IPS-15b (cell line): ENCODE measurements at regions not wholly inside any gene's neighbourhood (a gene's known extent, or its start where the extent isn't known, plus 50 kb on each side); places are given as distances from the start of the nearest gene placed in this dataset.

ENCODE experiments used
- H3K27me3 ChIP-seq: one replicate; pipeline ENCODE4 v1.6.1; 2013; ENCODE audit warnings: low read length; ENCODE audit not compliant: control insufficient read depth, insufficient read depth
- H3K36me3 ChIP-seq: one replicate; pipeline ENCODE4 v1.6.1; 2013; ENCODE audit warnings: low read length; ENCODE audit not compliant: control insufficient read depth, insufficient read depth
- H3K4me1 ChIP-seq: one replicate; pipeline ENCODE4 v1.6.1; 2013; ENCODE audit warnings: mild to moderate bottlenecking, low read length; ENCODE audit not compliant: control insufficient read depth, insufficient read depth
- H3K4me3 ChIP-seq: one replicate; pipeline ENCODE4 v1.5.1; 2013; ENCODE audit warnings: low read depth, low read length
- H3K9ac ChIP-seq: one replicate; pipeline ENCODE4 v1.6.1; 2013; ENCODE audit warnings: low read depth, mild to moderate bottlenecking, low read length
- H3K9me3 ChIP-seq: one replicate; pipeline ENCODE4 v1.6.1; 2013; ENCODE audit warnings: mild to moderate bottlenecking, low read length; ENCODE audit not compliant: control insufficient read depth, insufficient read depth

- H3K9me3 ChIP-seq = no peaks in the 10 kb centered on the region
- H3K9ac ChIP-seq = no peak overlapping the region
- H3K27me3 ChIP-seq = no peaks in the 10 kb centered on the region
- H3K4me3 ChIP-seq = no peak overlapping the region
- no peaks in the 10 kb centered on the region for H3K4me1 ChIP-seq
- no peaks in the 10 kb centered on the region for H3K36me3 ChIP-seq
Measured at GRCh38 chr2:6518361-6518760, 347.3 kb downstream of the CMPK2 start.

- Histone ChIP-seq H3K9me3 (no peaks in the 10 kb centered on the region), H3K4me3 (no peak overlapping the region), H3K9ac (no peak overlapping the region), H3K36me3 (no peaks in the 10 kb centered on the region), H3K4me1 (peaks cover 3% of the 10 kb centered on the region), H3K27me3 (no peaks in the 10 kb centered on the region)
Measured at GRCh38 chr2:6523476-6523875, 342.2 kb downstream of the CMPK2 start.

- Histone ChIP-seq H3K9me3 (no peaks in the 10 kb centered on the region), H3K27me3 (no peaks in the 10 kb centered on the region), H3K36me3 (no peaks in the 10 kb centered on the region), H3K4me1 (peaks cover 3% of the 10 kb centered on the region), H3K9ac (no peak overlapping the region), H3K4me3 (no peak overlapping the region)
Measured at GRCh38 chr2:6524691-6525474, 340.8 kb downstream of the CMPK2 start.

GRCh38 chr2:6525475-6525964 is 340.2 kb downstream of the CMPK2 start:
- Histone ChIP-seq H3K36me3 (no peaks in the 10 kb centered on the region), H3K9me3 (no peaks in the 10 kb centered on the region), H3K27me3 (no peaks in the 10 kb centered on the region), H3K9ac (no peak overlapping the region), H3K4me3 (no peak overlapping the region), H3K4me1 (peaks cover 3% of the 10 kb centered on the region)

GRCh38 chr2:6526093-6526824 is 339.4 kb downstream of the CMPK2 start:
- Histone ChIP-seq H3K36me3 (no peaks in the 10 kb centered on the region), H3K9me3 (no peaks in the 10 kb centered on the region), H3K27me3 (no peaks in the 10 kb centered on the region), H3K4me3 (no peak overlapping the region), H3K4me1 (peaks cover 3% of the 10 kb centered on the region), H3K9ac (no peak overlapping the region)

- Histone ChIP-seq H3K9ac (no peak overlapping the region), H3K36me3 (no peaks in the 10 kb centered on the region), H3K4me3 (no peak overlapping the region), H3K4me1 (peaks cover 11% of the 10 kb centered on the region), H3K27me3 (no peaks in the 10 kb centered on the region), H3K9me3 (no peaks in the 10 kb centered on the region)
Measured at GRCh38 chr2:6531304-6531703, 334.4 kb downstream of the CMPK2 start.

- Histone ChIP-seq H3K9ac (no peak overlapping the region), H3K27me3 (no peaks in the 10 kb centered on the region), H3K4me1 (peaks cover 11% of the 10 kb centered on the region), H3K36me3 (no peaks in the 10 kb centered on the region), H3K9me3 (no peaks in the 10 kb centered on the region), H3K4me3 (no peak overlapping the region)
Measured at GRCh38 chr2:6535572-6535971, 330.1 kb downstream of the CMPK2 start.

- H3K36me3 ChIP-seq = no peaks in the 10 kb centered on the region
- no peaks in the 10 kb centered on the region for H3K9me3 ChIP-seq
- H3K4me3 ChIP-seq = no peak overlapping the region
- no peak overlapping the region for H3K9ac ChIP-seq
- peaks cover 11% of the 10 kb centered on the region for H3K4me1 ChIP-seq
- H3K27me3 ChIP-seq = no peaks in the 10 kb centered on the region
Measured at GRCh38 chr2:6538607-6539006, 327.1 kb downstream of the CMPK2 start.

- H3K4me3 ChIP-seq = no peak overlapping the region
- H3K27me3 ChIP-seq = no peaks in the 10 kb centered on the region
- H3K36me3 ChIP-seq = no peaks in the 10 kb centered on the region
- H3K9me3 ChIP-seq = no peaks in the 10 kb centered on the region
- no peaks in the 10 kb centered on the region for H3K4me1 ChIP-seq
- no peak overlapping the region for H3K9ac ChIP-seq
Measured at GRCh38 chr2:6545336-6545735, 320.4 kb downstream of the CMPK2 start.

GRCh38 chr2:6545795-6546194 is 319.9 kb downstream of the CMPK2 start:
- no peaks in the 10 kb centered on the region for H3K9me3 ChIP-seq
- H3K4me1 ChIP-seq = no peaks in the 10 kb centered on the region
- H3K9ac ChIP-seq = no peak overlapping the region
- no peaks in the 10 kb centered on the region for H3K27me3 ChIP-seq
- H3K4me3 ChIP-seq = no peak overlapping the region
- H3K36me3 ChIP-seq = no peaks in the 10 kb centered on the region

GRCh38 chr2:6554466-6554865 is 311.2 kb downstream of the CMPK2 start:
- Histone ChIP-seq H3K27me3 (no peaks in the 10 kb centered on the region), H3K4me3 (no peak overlapping the region), H3K36me3 (no peaks in the 10 kb centered on the region), H3K9ac (no peak overlapping the region), H3K4me1 (no peaks in the 10 kb centered on the region), H3K9me3 (no peaks in the 10 kb centered on the region)

- no peaks in the 10 kb centered on the region for H3K4me1 ChIP-seq
- H3K4me3 ChIP-seq = no peak overlapping the region
- no peaks in the 10 kb centered on the region for H3K27me3 ChIP-seq
- no peak overlapping the region for H3K9ac ChIP-seq
- H3K9me3 ChIP-seq = no peaks in the 10 kb centered on the region
- no peaks in the 10 kb centered on the region for H3K36me3 ChIP-seq
Measured at GRCh38 chr2:6556755-6557154, 309.0 kb downstream of the CMPK2 start.
